ENCODE measurements at regions not wholly inside any gene's neighbourhood (a gene's known extent, or its start where the extent isn't known, plus 50 kb on each side); places are given as distances from the start of the nearest gene placed in this dataset.

- TF ChIP-seq CTCF (IDR thresholded peaks at IDR 0.05; ENCODE audit: low read depth, low read length), result no peak
- no peak for DNase-seq (ENCODE audit: extremely low read depth, low read depth)
Measured at GRCh38 chr1:38128926-38129453, 82.4 kb upstream of the POU3F1 start.

- no peak for TF ChIP-seq CTCF (IDR thresholded peaks at IDR 0.05; ENCODE audit: low read depth, low read length)
- DNase-seq (ENCODE audit: extremely low read depth, low read depth), result no peak
Measured at GRCh38 chr1:38128511-38128910, 81.9 kb upstream of the POU3F1 start.

GRCh38 chr1:38127428-38127827 lies 80.8 kb upstream of the POU3F1 start:
- no peak for DNase-seq (ENCODE audit: extremely low read depth, low read depth)
- TF ChIP-seq CTCF (IDR thresholded peaks at IDR 0.05; ENCODE audit: low read depth, low read length), result no peak

GRCh38 chr1:38126970-38127369 lies 80.4 kb upstream of the POU3F1 start:
- DNase-seq (ENCODE audit: extremely low read depth, low read depth), result no peak
- no peak for TF ChIP-seq CTCF (IDR thresholded peaks at IDR 0.05; ENCODE audit: low read depth, low read length)

GRCh38 chr1:38125837-38126520 lies 79.4 kb upstream of the POU3F1 start:
- no peak for TF ChIP-seq CTCF (IDR thresholded peaks at IDR 0.05; ENCODE audit: low read depth, low read length)
- no peak for DNase-seq (ENCODE audit: extremely low read depth, low read depth)

DNA sequence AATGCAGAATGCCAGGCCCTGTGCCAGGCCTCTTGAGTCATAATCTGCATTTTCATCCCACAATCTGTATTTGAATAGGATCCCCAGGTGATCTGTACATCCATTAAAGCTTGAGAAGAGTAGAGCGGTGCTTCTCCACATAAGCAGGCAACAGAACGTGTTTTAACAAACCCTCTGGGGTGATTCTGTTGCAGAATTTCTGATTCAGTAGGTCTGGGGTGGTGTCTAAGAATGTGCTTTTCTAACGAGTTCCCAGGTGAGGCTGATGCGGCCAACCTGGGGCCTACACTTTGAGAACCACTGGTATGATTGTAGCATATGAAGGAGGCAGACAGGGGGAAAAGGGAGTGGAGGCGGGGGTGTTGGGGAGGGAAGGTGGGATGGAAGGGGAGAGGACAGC lies 78.4 kb upstream of the POU3F1 start:
- DNase-seq (ENCODE audit: extremely low read depth, low read depth), result no peak
- no peak for TF ChIP-seq CTCF (IDR thresholded peaks at IDR 0.05; ENCODE audit: low read depth, low read length)

GRCh38 chr1:38123356-38124135 lies 77.0 kb upstream of the POU3F1 start:
- no peak for DNase-seq (ENCODE audit: extremely low read depth, low read depth)
- no peak for TF ChIP-seq CTCF (IDR thresholded peaks at IDR 0.05; ENCODE audit: low read depth, low read length)

Data from AG09319 (cell line).